IPS-20b (cell line): ENCODE measurements at regions not wholly inside any gene's neighbourhood (a gene's known extent, or its start where the extent isn't known, plus 50 kb on each side); places are given as distances from the start of the nearest gene placed in this dataset.

Experiments used
- H3K27ac ChIP-seq: one replicate; pipeline ENCODE4 v1.5.1; 2013; ENCODE audit warnings: low read length
- H3K27me3 ChIP-seq: 2 replicates; pipeline ENCODE4 v1.6.1; 2013; ENCODE audit warnings: mild to moderate bottlenecking, low read length, inconsistent platforms; ENCODE audit not compliant: insufficient read depth
- H3K36me3 ChIP-seq: 2 replicates; pipeline ENCODE4 v1.6.1; 2013; ENCODE audit warnings: low read depth, mild to moderate bottlenecking, inconsistent platforms, low read length, moderate library complexity; ENCODE audit not compliant: insufficient read depth
- H3K4me1 ChIP-seq: 2 replicates; pipeline ENCODE4 v1.6.1; 2013; ENCODE audit warnings: mild to moderate bottlenecking, control low read depth, inconsistent platforms, low read length, moderate library complexity; ENCODE audit not compliant: insufficient read depth
- H3K4me3 ChIP-seq: 2 replicates; pipeline ENCODE4 v1.5.1; 2013; ENCODE audit warnings: mild to moderate bottlenecking, low read length, inconsistent platforms
- H3K9ac ChIP-seq: 2 replicates; pipeline ENCODE4 v1.6.1; 2013; ENCODE audit warnings: low read depth, mild to moderate bottlenecking, inconsistent platforms, low read length, moderate library complexity
- H3K9me3 ChIP-seq: 2 replicates; pipeline ENCODE4 v1.6.1; 2013; ENCODE audit warnings: mild to moderate bottlenecking, low read depth, low read length, inconsistent platforms; ENCODE audit not compliant: insufficient read depth

GRCh38 chr13:99642841-99643240 is 141.6 kb downstream of the TM9SF2 start:
- Histone ChIP-seq H3K4me3 (no peak overlapping the region), H3K36me3 (no peaks in the 10 kb centered on the region), H3K9ac (no peak overlapping the region), H3K27ac (no peak overlapping the region), H3K4me1 (no peaks in the 10 kb centered on the region), H3K27me3 (no peaks in the 10 kb centered on the region), H3K9me3 (no peaks in the 10 kb centered on the region)

- Histone ChIP-seq H3K9ac (no peak overlapping the region), H3K36me3 (no peaks in the 10 kb centered on the region), H3K27ac (no peak overlapping the region), H3K27me3 (no peaks in the 10 kb centered on the region), H3K9me3 (no peaks in the 10 kb centered on the region), H3K4me3 (no peak overlapping the region), H3K4me1 (no peaks in the 10 kb centered on the region)
Observed at GRCh38 chr13:99642006-99642405, 140.7 kb downstream of the TM9SF2 start.

GRCh38 chr13:99640260-99640659 is 139.0 kb downstream of the TM9SF2 start:
- Histone ChIP-seq H3K27me3 (no peaks in the 10 kb centered on the region), H3K27ac (no peak overlapping the region), H3K9ac (no peak overlapping the region), H3K4me1 (no peaks in the 10 kb centered on the region), H3K9me3 (no peaks in the 10 kb centered on the region), H3K4me3 (no peak overlapping the region), H3K36me3 (no peaks in the 10 kb centered on the region)

GRCh38 chr13:99639126-99639525 is 137.9 kb downstream of the TM9SF2 start:
- H3K36me3 ChIP-seq, result no peaks in the 10 kb centered on the region
- no peaks in the 10 kb centered on the region for H3K9me3 ChIP-seq
- no peaks in the 10 kb centered on the region for H3K4me1 ChIP-seq
- H3K27ac ChIP-seq, result no peak overlapping the region
- H3K9ac ChIP-seq, result no peak overlapping the region
- H3K4me3 ChIP-seq, result no peak overlapping the region
- no peaks in the 10 kb centered on the region for H3K27me3 ChIP-seq

- H3K27me3 ChIP-seq, result no peaks in the 10 kb centered on the region
Observed at GRCh38 chr13:99636728-99637353, 135.6 kb downstream of the TM9SF2 start.

GRCh38 chr13:99636306-99636705 is 135.0 kb downstream of the TM9SF2 start:
- Histone ChIP-seq H3K9me3 (no peaks in the 10 kb centered on the region), H3K36me3 (no peaks in the 10 kb centered on the region), H3K4me3 (no peak overlapping the region), H3K27ac (no peak overlapping the region), H3K9ac (no peak overlapping the region), H3K27me3 (no peaks in the 10 kb centered on the region), H3K4me1 (no peaks in the 10 kb centered on the region)

More at GRCh38 chr13:99636728-99637353, 135.6 kb downstream of the TM9SF2 start:
- H3K4me3 ChIP-seq, result no peak overlapping the region
- no peaks in the 10 kb centered on the region for H3K36me3 ChIP-seq
- H3K9me3 ChIP-seq, result no peaks in the 10 kb centered on the region
- no peak overlapping the region for H3K9ac ChIP-seq
- H3K4me1 ChIP-seq, result no peaks in the 10 kb centered on the region
- no peak overlapping the region for H3K27ac ChIP-seq

- Histone ChIP-seq H3K4me1 (no peaks in the 10 kb centered on the region), H3K27me3 (no peaks in the 10 kb centered on the region), H3K4me3 (no peak overlapping the region), H3K9me3 (no peaks in the 10 kb centered on the region), H3K36me3 (no peaks in the 10 kb centered on the region), H3K9ac (no peak overlapping the region), H3K27ac (no peak overlapping the region)
Observed at GRCh38 chr13:99634672-99635071, 133.4 kb downstream of the TM9SF2 start.

- H3K4me3 ChIP-seq, result no peak overlapping the region
- H3K36me3 ChIP-seq, result no peaks in the 10 kb centered on the region
- no peak overlapping the region for H3K27ac ChIP-seq
- H3K9ac ChIP-seq, result no peak overlapping the region
- H3K4me1 ChIP-seq, result peaks cover 16% of the 10 kb centered on the region
- no peaks in the 10 kb centered on the region for H3K9me3 ChIP-seq
- H3K27me3 ChIP-seq, result no peaks in the 10 kb centered on the region
Observed at GRCh38 chr13:99630269-99630898, 129.1 kb downstream of the TM9SF2 start.

GRCh38 chr13:99629641-99630040 is 128.4 kb downstream of the TM9SF2 start:
- Histone ChIP-seq H3K9me3 (no peaks in the 10 kb centered on the region), H3K27me3 (no peaks in the 10 kb centered on the region), H3K4me1 (peaks cover 23% of the 10 kb centered on the region), H3K27ac (no peak overlapping the region), H3K4me3 (no peak overlapping the region), H3K36me3 (no peaks in the 10 kb centered on the region), H3K9ac (no peak overlapping the region)

GRCh38 chr13:99628442-99628841 is 127.2 kb downstream of the TM9SF2 start:
- Histone ChIP-seq H3K4me3 (no peak overlapping the region), H3K36me3 (no peaks in the 10 kb centered on the region), H3K9me3 (no peaks in the 10 kb centered on the region), H3K9ac (no peak overlapping the region), H3K27me3 (no peaks in the 10 kb centered on the region), H3K4me1 (peaks cover 24% of the 10 kb centered on the region), H3K27ac (no peak overlapping the region)

- Histone ChIP-seq H3K4me1 (peaks cover 24% of the 10 kb centered on the region), H3K4me3 (no peak overlapping the region), H3K27ac (no peak overlapping the region)
Observed at GRCh38 chr13:99626461-99627082, 125.3 kb downstream of the TM9SF2 start.

GRCh38 chr13:99624936-99625540 is 123.8 kb downstream of the TM9SF2 start:
- no peak overlapping the region for H3K27ac ChIP-seq
- no peak overlapping the region for H3K9ac ChIP-seq
- H3K36me3 ChIP-seq, result no peaks in the 10 kb centered on the region
- H3K4me3 ChIP-seq, result no peak overlapping the region
- no peaks in the 10 kb centered on the region for H3K9me3 ChIP-seq
- peaks cover 24% of the 10 kb centered on the region for H3K4me1 ChIP-seq
- no peaks in the 10 kb centered on the region for H3K27me3 ChIP-seq

More at GRCh38 chr13:99626461-99627082, 125.3 kb downstream of the TM9SF2 start:
- Histone ChIP-seq H3K36me3 (no peaks in the 10 kb centered on the region), H3K9me3 (no peaks in the 10 kb centered on the region), H3K27me3 (no peaks in the 10 kb centered on the region), H3K9ac (no peak overlapping the region)
